OCI-LY1 (cell line): ENCODE measurements at regions not wholly inside any gene's neighbourhood (a gene's known extent, or its start where the extent isn't known, plus 50 kb on each side); places are given as distances from the start of the nearest gene placed in this dataset.
"Not testable (repeated sequence)": the region's sequence is repeated elsewhere in the genome, so short reads cannot be mapped to it uniquely, and the experiment has no call there.

Experiments
- H2AFZ ChIP-seq: fragments of 200-600 bp; sonication (generic), shearing (Covaris generic); 2 replicates; pipeline ENCODE4 v1.6.0; 2014; ENCODE audit warnings: antibody characterized with exemption, mild to moderate bottlenecking, low read length
- H3F3A ChIP-seq: fragments of 200-600 bp; sonication (generic), shearing (Covaris generic); 2 replicates; pipeline ENCODE4 v1.6.0; 2014; ENCODE audit warnings: mild to moderate bottlenecking, antibody characterized with exemption, low read length, moderate library complexity; ENCODE audit not compliant: insufficient read depth
- H3K27ac ChIP-seq: fragments of 200-600 bp; sonication (generic); 2 replicates; pipeline ENCODE4 v1.5.1; 2014; ENCODE audit warnings: low read length, mixed run types, mild to moderate bottlenecking, low read depth; ENCODE audit not compliant: poor library complexity, severe bottlenecking
- H3K27me3 ChIP-seq: fragments of 200-600 bp; sonication (generic); 2 replicates; pipeline ENCODE4 v1.6.0; 2014; ENCODE audit warnings: antibody characterized with exemption, mild to moderate bottlenecking, low read length, moderate library complexity; ENCODE audit not compliant: insufficient read depth
- H3K36me3 ChIP-seq: fragments of 200-600 bp; sonication (generic); 2 replicates; pipeline ENCODE4 v1.6.1; 2014; ENCODE audit warnings: mild to moderate bottlenecking, antibody characterized with exemption, low read length, moderate library complexity, mixed read lengths; ENCODE audit not compliant: insufficient read depth
- H3K4me1 ChIP-seq: fragments of 200-600 bp; sonication (generic); 2 replicates; pipeline ENCODE4 v1.5.1; 2014; ENCODE audit warnings: mild to moderate bottlenecking, low read length, moderate library complexity; ENCODE audit not compliant: insufficient read depth, severe bottlenecking
- H3K4me2 ChIP-seq: fragments of 200-600 bp; sonication (generic), shearing (Covaris generic); 2 replicates; pipeline ENCODE4 v1.6.1; 2014; ENCODE audit warnings: low read length
- H3K4me3 ChIP-seq: fragments of 200-600 bp; sonication (generic); 2 replicates; pipeline ENCODE4 v1.5.1; 2014; ENCODE audit warnings: low read length, low read depth, mild to moderate bottlenecking, mixed read lengths; ENCODE audit not compliant: poor library complexity, severe bottlenecking
- H3K79me2 ChIP-seq: fragments of 200-600 bp; shearing (Covaris generic); 2 replicates; pipeline ENCODE4 v1.6.1; 2016; ENCODE audit warnings: mixed run types, low read length, mixed read lengths; ENCODE audit not compliant: insufficient read depth
- H3K9ac ChIP-seq: fragments of 200-600 bp; sonication (generic), shearing (Covaris generic); 2 replicates; pipeline ENCODE4 v1.6.1; 2014; ENCODE audit warnings: mild to moderate bottlenecking, low read length, mixed read lengths
- H3K9me2 ChIP-seq: fragments of 200-600 bp; sonication (generic), shearing (Covaris generic); 2 replicates; pipeline ENCODE4 v1.6.1; 2014; ENCODE audit warnings: low read depth, mild to moderate bottlenecking, low read length, mixed read lengths
- H3K9me3 ChIP-seq: fragments of 200-600 bp; shearing (Covaris generic); 2 replicates; pipeline ENCODE4 v1.6.1; 2014; ENCODE audit warnings: low read length, mixed read lengths
- H4K20me1 ChIP-seq: fragments of 200-600 bp; sonication (generic), shearing (Covaris generic); 2 replicates; pipeline ENCODE4 v1.6.0; 2016; ENCODE audit warnings: mild to moderate bottlenecking, low read length; ENCODE audit not compliant: insufficient read depth
- CTCF ChIP-seq: fragments of 200-600 bp; sonication (generic), shearing (Covaris generic); IDR thresholded peaks from 2 replicates; pipeline ENCODE4 v1.5.1; 2017; ENCODE audit warnings: mild to moderate bottlenecking, antibody characterized with exemption, low read length, moderate library complexity, mixed read lengths
- EZH2 ChIP-seq: fragments of 200-600 bp; sonication (generic), shearing (Covaris generic); IDR thresholded peaks from 2 replicates; pipeline ENCODE4 v1.8.0; 2017; ENCODE audit warnings: borderline replicate concordance, mixed run types, mild to moderate bottlenecking, antibody characterized with exemption, low read length, moderate library complexity, mixed read lengths

- no peak overlapping the region for H3K4me3 ChIP-seq
- H3K4me1 ChIP-seq = no peaks in the 10 kb centered on the region
- H3K27ac ChIP-seq = no peak overlapping the region
- H4K20me1 ChIP-seq = no peaks in the 10 kb centered on the region
- H3K4me2 ChIP-seq = no peak overlapping the region
- TF ChIP-seq CTCF (no peak), EZH2 (no peak)
- no peaks in the 10 kb centered on the region for H3F3A ChIP-seq
- H3K9ac ChIP-seq = no peak overlapping the region
- H3K9me3 ChIP-seq = no peaks in the 10 kb centered on the region
- H3K27me3 ChIP-seq = 0 out of 2 replicates have a peak, but pooled peaks cover 12% of the 10 kb centered on the region
- H3K9me2 ChIP-seq = no peaks in the 10 kb centered on the region
- H2AFZ ChIP-seq = no peak overlapping the region
- H3K36me3 ChIP-seq = no peaks in the 10 kb centered on the region
- no peaks in the 10 kb centered on the region for H3K79me2 ChIP-seq
These were observed 269.0 kb downstream of the C16orf95 start for GRCh38 chr16:87048038-87048729.

GRCh38 chr16:87048730-87049115 is 268.5 kb downstream of the C16orf95 start:
- H3K27me3 ChIP-seq = 0 out of 2 replicates have a peak, but pooled peaks cover 12% of the 10 kb centered on the region

GRCh38 chr16:87049216-87049615 is 268.0 kb downstream of the C16orf95 start:
- H3K4me3 ChIP-seq, H3K9ac ChIP-seq, H3F3A ChIP-seq, H3K27ac ChIP-seq, H3K4me1 ChIP-seq, H3K36me3 ChIP-seq, H3K9me2 ChIP-seq, H2AFZ ChIP-seq, H3K4me2 ChIP-seq, H3K79me2 ChIP-seq, H4K20me1 ChIP-seq, H3K9me3 ChIP-seq: not testable (repeated sequence)
- H3K27me3 ChIP-seq = peaks cover 11% of the 10 kb centered on the region; the same call in 1 of the 2 replicates

More at GRCh38 chr16:87048730-87049115, 268.5 kb downstream of the C16orf95 start:
- Histone ChIP-seq H3K9me2 (no peaks in the 10 kb centered on the region), H3K9ac (no peak overlapping the region), H3K4me3 (no peak overlapping the region), H3K4me2 (no peak overlapping the region), H4K20me1 (no peaks in the 10 kb centered on the region), H3K36me3 (no peaks in the 10 kb centered on the region), H2AFZ (no peak overlapping the region), H3F3A (no peaks in the 10 kb centered on the region), H3K4me1 (no peaks in the 10 kb centered on the region), H3K9me3 (no peaks in the 10 kb centered on the region), H3K79me2 (no peaks in the 10 kb centered on the region), H3K27ac (no peak overlapping the region)
- no peak for TF ChIP-seq EZH2
- TF ChIP-seq CTCF = no peak

- peaks cover 13% of the 10 kb centered on the region; the same call in 1 of the 2 replicates for H3K27me3 ChIP-seq
- H3K36me3 ChIP-seq = no peaks in the 10 kb centered on the region
- no peaks in the 10 kb centered on the region for H3K9me2 ChIP-seq
- H3F3A ChIP-seq = no peaks in the 10 kb centered on the region
- no peak overlapping the region for H3K27ac ChIP-seq
- H3K9me3 ChIP-seq = no peaks in the 10 kb centered on the region
- H3K79me2 ChIP-seq = no peaks in the 10 kb centered on the region
- no peak overlapping the region for H3K4me2 ChIP-seq
- H4K20me1 ChIP-seq = no peaks in the 10 kb centered on the region
- H3K4me3 ChIP-seq = no peak overlapping the region
- H3K9ac ChIP-seq = no peak overlapping the region
- TF ChIP-seq EZH2 (no peak), CTCF (no peak)
- no peak overlapping the region for H2AFZ ChIP-seq
- H3K4me1 ChIP-seq = no peaks in the 10 kb centered on the region
These were observed 267.1 kb downstream of the C16orf95 start for GRCh38 chr16:87050142-87050541.
